HCT116 (cell line): ENCODE measurements at regions not wholly inside any gene's neighbourhood (a gene's known extent, or its start where the extent isn't known, plus 50 kb on each side); places are given as distances from the start of the nearest gene placed in this dataset.

Experiments used
- ATAC-seq: fragments of 200-7000 bp; cut with Tn5 transposase; 2 replicates; pipeline ENCODE4 v1.9.1; 2020; ENCODE audit warnings: mild to moderate bottlenecking, moderate library complexity
- BruUV-seq: library from RNA; stranded (reverse); fragments of 400-500 nt; replicated peaks from 2 replicates; lab custom pipeline; 2021; lab: Mats Ljungman, UMichigan
- CTCF ChIA-PET: fragments of 300-600 bp; sonication (Branson Sonifier 250); formaldehyde crosslinking; loops from one replicate; lab custom pipeline; 2021; ENCODE audit warnings: antibody characterized with exemption; lab: Charles Lee
- POLR2A ChIA-PET: fragments of 300-600, 350-600 bp; sonication (Branson Sonifier 250); formaldehyde crosslinking; loops from one replicate; lab custom pipeline; 2021; ENCODE audit warnings: antibody characterized with exemption; lab: Charles Lee
- RAD21 ChIA-PET, 2 experiments: fragments of 300-600 bp; sonication (Branson Sonifier 250); formaldehyde crosslinking; loops; one replicate each; lab custom pipeline; 2023; ENCODE audit warnings: low total read pairs in 2 of 2; ENCODE audit not compliant: uncharacterized antibody in 2 of 2, unreplicated experiment in 2 of 2, low non-redundant PET in 1 of 2; lab: Charles Lee
- DNase-seq: peaks from one replicate; pipeline ENCODE4 v3.0.0-alpha.2; 2010; ENCODE audit warnings: low read depth, low spot score
- H2AFZ ChIP-seq: fragments of 200-600 bp; shearing (Covaris generic), sonication (generic); 2 replicates; pipeline ENCODE4 v1.6.1; 2017; ENCODE audit warnings: low read depth, mixed run types, mixed read lengths, antibody characterized with exemption, low read length; ENCODE audit not compliant: poor library complexity, severe bottlenecking
- H3K27ac ChIP-seq: 2 replicates; pipeline ENCODE4 v1.5.1; 2012; ENCODE audit warnings: low read depth, low read length
- H3K27me3 ChIP-seq: fragments of 200-600 bp; sonication (generic); 2 replicates; pipeline ENCODE4 v1.6.1; 2016; ENCODE audit warnings: mixed run types, low read length, mixed read lengths; ENCODE audit not compliant: insufficient read depth
- H3K36me3 ChIP-seq, 2 experiments: fragments of 200-500 bp in 1 of 2; fragments of 200-600 bp in 1 of 2; sonication (Bioruptor generic) in 1 of 2; sonication (generic) in 1 of 2; 2 replicates each; pipeline versions ENCODE4 v1.5.1 to v1.6.1; 2014 to 2016; ENCODE audit warnings: low read length in 2 of 2, inconsistent platforms in 1 of 2, mixed read lengths in 1 of 2, mixed run types in 1 of 2; ENCODE audit not compliant: insufficient read depth in 2 of 2, control insufficient read depth in 1 of 2
- H3K4me1 ChIP-seq, 2 experiments: fragments of 200-600 bp in 1 of 2; sonication (generic) in 1 of 2; 2 replicates each; pipeline versions ENCODE4 v1.5.1 to v1.6.1; 2012 to 2017; ENCODE audit warnings: low read length in 2 of 2, inconsistent platforms in 1 of 2, mild to moderate bottlenecking in 1 of 2, mixed read lengths in 1 of 2, mixed run types in 1 of 2, moderate library complexity in 1 of 2; ENCODE audit not compliant: insufficient read depth in 2 of 2, control insufficient read depth in 1 of 2
- H3K4me2 ChIP-seq: fragments of 200-600 bp; sonication (generic); 2 replicates; pipeline ENCODE4 v1.6.1; 2017; ENCODE audit warnings: mixed run types, low read length, mixed read lengths
- H3K4me3 ChIP-seq, 2 experiments: fragments of 200-600 bp in 1 of 2; sonication (generic) in 1 of 2; replicated peaks in 1 of 2; 2 replicates each; pipeline ENCODE4 v1.5.1; 2011 to 2016; ENCODE audit warnings: low read length in 2 of 2, control low read depth in 1 of 2, low read depth in 1 of 2, mild to moderate bottlenecking in 1 of 2, mixed read lengths in 1 of 2, mixed run types in 1 of 2
- H3K79me2 ChIP-seq: fragments of 200-600 bp; sonication (generic); 2 replicates; pipeline ENCODE4 v1.6.1; 2017; ENCODE audit warnings: mild to moderate bottlenecking, mixed run types, low read length, moderate library complexity, mixed read lengths; ENCODE audit not compliant: insufficient read depth
- H3K9ac ChIP-seq: fragments of 200-600 bp; sonication (generic); 2 replicates; pipeline ENCODE4 v1.6.1; 2016; ENCODE audit warnings: low read length, mixed read lengths
- H3K9me2 ChIP-seq: fragments of 200-600 bp; sonication (generic), shearing (Covaris generic); 2 replicates; pipeline ENCODE4 v1.6.1; 2017; ENCODE audit warnings: mixed run types, mild to moderate bottlenecking, moderate library complexity; ENCODE audit not compliant: insufficient read depth
- H3K9me3 ChIP-seq, 2 experiments: fragments of 200-500 bp in 1 of 2; fragments of 200-600 bp in 1 of 2; sonication (Bioruptor generic) in 1 of 2; sonication (generic) in 1 of 2; 2 replicates each; pipeline ENCODE4 v1.6.1; 2014 to 2017; ENCODE audit warnings: low read length in 2 of 2, mixed read lengths in 2 of 2, inconsistent platforms in 1 of 2, low read depth in 1 of 2, mild to moderate bottlenecking in 1 of 2, mixed run types in 1 of 2, moderate library complexity in 1 of 2; ENCODE audit not compliant: control insufficient read depth in 1 of 2, insufficient read depth in 1 of 2
- H4K20me1 ChIP-seq: fragments of 200-600 bp; sonication (generic), shearing (Covaris generic); 2 replicates; pipeline ENCODE4 v1.6.1; 2017; ENCODE audit warnings: mixed run types, mild to moderate bottlenecking, moderate library complexity; ENCODE audit not compliant: insufficient read depth
- CBX3 ChIP-seq: IDR thresholded peaks from 2 replicates; pipeline ENCODE4 v1.6.1; 2012; ENCODE audit warnings: low read depth
- ELF1 ChIP-seq: IDR thresholded peaks from 2 replicates; pipeline ENCODE4 v1.6.1; 2012; ENCODE audit warnings: low read depth, borderline replicate concordance
- POLR2A ChIP-seq: IDR thresholded peaks from 2 replicates; pipeline ENCODE4 v1.7.0; 2011; ENCODE audit warnings: borderline replicate concordance; ENCODE audit not compliant: insufficient read depth, insufficient read length; ENCODE audit errors: extremely low read depth
- POLR2AphosphoS5 ChIP-seq: IDR thresholded peaks from 2 replicates; pipeline ENCODE4 v1.6.1; 2011; ENCODE audit warnings: mild to moderate bottlenecking, low read depth, low read length, moderate library complexity
- RAD21 ChIP-seq: IDR thresholded peaks from 2 replicates; pipeline ENCODE4 v1.6.1; 2012; ENCODE audit warnings: low read depth, mild to moderate bottlenecking
- SP1 ChIP-seq: IDR thresholded peaks from 2 replicates; pipeline ENCODE4 v1.6.1; 2012; ENCODE audit warnings: low read depth
- SRF ChIP-seq: IDR thresholded peaks from 2 replicates; pipeline ENCODE4 v1.6.1; 2012; ENCODE audit warnings: low read depth
- TCF7L2 ChIP-seq: IDR thresholded peaks from 2 replicates; pipeline ENCODE4 v1.7.0; 2011; ENCODE audit warnings: borderline replicate concordance, inconsistent platforms; ENCODE audit not compliant: insufficient read depth, insufficient read length; ENCODE audit errors: extremely low read depth
- ZFX ChIP-seq: fragments of 450-650 bp; IDR thresholded peaks from 2 replicates; pipeline ENCODE4 v1.6.1; 2017
- intact Hi-C: fragments of 100-400 bp; cut with micrococcal nuclease; formaldehyde crosslinking; loops from 2 replicates; pipeline ENCODE4 v1.10.0; 2022
- TF ChIP-seq, protein P1 (sequence below): IDR thresholded peaks from 2 replicates; pipeline ENCODE4 v1.6.1; 2011; ENCODE audit warnings: mild to moderate bottlenecking, low read length, moderate library complexity; ENCODE audit not compliant: insufficient replicate concordance; ENCODE audit errors: extremely low read depth
- TF ChIP-seq, protein P2 (sequence below): IDR thresholded peaks from 2 replicates; pipeline ENCODE4 v1.6.1; 2012

DNA sequence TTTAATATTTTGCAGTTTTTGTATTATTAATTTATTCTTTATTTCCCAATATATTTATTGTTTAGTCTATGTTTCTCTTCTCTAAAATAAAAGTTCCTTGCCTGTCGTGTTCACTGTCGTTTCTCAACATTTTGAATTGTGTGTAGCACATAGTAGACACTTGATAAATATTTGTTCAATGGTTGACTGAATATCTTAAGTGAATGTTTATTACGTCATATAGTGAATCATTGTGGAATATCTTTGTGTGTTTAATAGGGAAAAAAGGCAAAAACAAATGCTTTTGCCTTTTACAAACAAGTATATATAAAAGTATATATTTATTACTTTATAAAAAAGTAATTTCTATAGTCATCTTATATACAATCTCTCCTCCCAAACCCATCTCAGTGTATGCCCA, 572.3 kb downstream of the EPHA3 start:
- ChIA-PET RAD21 (no interaction called here), POLR2A (no interaction called here)
- Histone ChIP-seq H3K9me2 (no peaks in the 10 kb centered on the region), H2AFZ (no peak overlapping the region)
- no peak for TF ChIP-seq POLR2AphosphoS5
- TF ChIP-seq SP1, result no peak
- no peak for TF ChIP-seq CBX3
- no peak for TF ChIP-seq SRF
- TF ChIP-seq TCF7L2, result no peak
- TF ChIP-seq, protein P1, sequence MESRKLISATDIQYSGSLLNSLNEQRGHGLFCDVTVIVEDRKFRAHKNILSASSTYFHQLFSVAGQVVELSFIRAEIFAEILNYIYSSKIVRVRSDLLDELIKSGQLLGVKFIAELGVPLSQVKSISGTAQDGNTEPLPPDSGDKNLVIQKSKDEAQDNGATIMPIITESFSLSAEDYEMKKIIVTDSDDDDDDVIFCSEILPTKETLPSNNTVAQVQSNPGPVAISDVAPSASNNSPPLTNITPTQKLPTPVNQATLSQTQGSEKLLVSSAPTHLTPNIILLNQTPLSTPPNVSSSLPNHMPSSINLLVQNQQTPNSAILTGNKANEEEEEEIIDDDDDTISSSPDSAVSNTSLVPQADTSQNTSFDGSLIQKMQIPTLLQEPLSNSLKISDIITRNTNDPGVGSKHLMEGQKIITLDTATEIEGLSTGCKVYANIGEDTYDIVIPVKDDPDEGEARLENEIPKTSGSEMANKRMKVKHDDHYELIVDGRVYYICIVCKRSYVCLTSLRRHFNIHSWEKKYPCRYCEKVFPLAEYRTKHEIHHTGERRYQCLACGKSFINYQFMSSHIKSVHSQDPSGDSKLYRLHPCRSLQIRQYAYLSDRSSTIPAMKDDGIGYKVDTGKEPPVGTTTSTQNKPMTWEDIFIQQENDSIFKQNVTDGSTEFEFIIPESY, result no peak
- TF ChIP-seq ELF1, result no peak
- TF ChIP-seq ZFX, result no peak
- TF ChIP-seq RAD21, result no peak
- no peak for TF ChIP-seq POLR2A
- TF ChIP-seq, protein P2, sequence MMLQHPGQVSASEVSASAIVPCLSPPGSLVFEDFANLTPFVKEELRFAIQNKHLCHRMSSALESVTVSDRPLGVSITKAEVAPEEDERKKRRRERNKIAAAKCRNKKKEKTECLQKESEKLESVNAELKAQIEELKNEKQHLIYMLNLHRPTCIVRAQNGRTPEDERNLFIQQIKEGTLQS, result no peak
- TF ChIP-seq, all 23 proteins: peak for 0
- Histone ChIP-seq H4K20me1 (no peaks in the 10 kb centered on the region), H3K79me2 (no peaks in the 10 kb centered on the region), H3K9ac (no peak overlapping the region), H3K4me1 (no peaks in the 10 kb centered on the region), H3K4me3 (no peak overlapping the region), H3K9me3 (peaks cover 6 to 19% of the 10 kb centered on the region in 2 experiments; a peak in 3 of 4 replicates), H3K4me2 (no peak overlapping the region), H3K36me3 (no peaks in the 10 kb centered on the region), H3K27me3 (no peaks in the 10 kb centered on the region), H3K27ac (no peak overlapping the region)
- intact Hi-C loops, result no loop called here
- no TSS peak for BruUV-seq
- CTCF ChIA-PET, result no interaction called here
- DNase-seq, result no peak
- ATAC-seq, result no peak
